ENCODE measurements at regions not wholly inside any gene's neighbourhood (a gene's known extent, or its start where the extent isn't known, plus 50 kb on each side); places are given as distances from the start of the nearest gene placed in this dataset.

DNA sequence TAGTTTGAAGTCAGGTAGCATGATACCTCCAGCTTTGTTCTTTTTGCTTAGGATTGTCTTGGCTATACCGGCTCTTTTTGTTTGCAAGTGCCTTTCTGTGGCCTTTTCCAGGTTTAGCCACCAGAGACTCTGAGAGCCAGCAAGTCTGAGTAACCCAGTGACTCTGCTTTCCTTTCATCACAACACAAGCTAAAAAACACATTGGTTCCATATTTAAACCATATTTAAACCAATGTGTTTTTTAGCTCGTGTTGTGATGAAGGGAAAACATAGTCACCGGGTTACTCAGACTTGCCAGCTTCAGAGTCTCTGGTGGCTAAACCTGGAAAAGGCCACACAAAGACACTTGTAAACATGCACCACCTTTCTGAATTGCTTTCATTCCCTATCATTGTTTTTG is 493.3 kb downstream of the NTRK2 start:
- TF ChIP-seq CTCF (IDR thresholded peaks at IDR 0.05), result no peak
- no peak for TF ChIP-seq POLR2A (IDR thresholded peaks at IDR 0.05)
- TF ChIP-seq POLR2AphosphoS5 (IDR thresholded peaks at IDR 0.05), result no peak

Measured in breast epithelium (tissue), 3 donors.